MM.1S (cell line): ENCODE measurements at regions not wholly inside any gene's neighbourhood (a gene's known extent, or its start where the extent isn't known, plus 50 kb on each side); places are given as distances from the start of the nearest gene placed in this dataset.

Experiments used
- DNase-seq: peaks from one replicate; pipeline ENCODE4 v3.0.0-alpha.2; 2015
- H2AFZ ChIP-seq: fragments of 300-600 bp; sonication (generic); 2 replicates; pipeline ENCODE4 v1.6.0; 2016; ENCODE audit warnings: antibody characterized with exemption, low read length
- H3F3A ChIP-seq: fragments of 300-600 bp; sonication (generic); 2 replicates; pipeline ENCODE4 v1.6.1; 2016; ENCODE audit warnings: mild to moderate bottlenecking, antibody characterized with exemption, low read length, moderate library complexity, mixed read lengths; ENCODE audit not compliant: insufficient read depth
- H3K27ac ChIP-seq: fragments of 300-600 bp; sonication (generic); 2 replicates; pipeline ENCODE4 v1.5.1; 2016; ENCODE audit warnings: mild to moderate bottlenecking, low read length
- H3K27me3 ChIP-seq: fragments of 300-600 bp; sonication (generic); replicated peaks from 2 replicates; pipeline ENCODE4 v1.6.0; 2016; ENCODE audit warnings: low read length; ENCODE audit not compliant: insufficient read depth
- H3K36me3 ChIP-seq: fragments of 300-600 bp; sonication (generic); replicated peaks from 2 replicates; pipeline ENCODE4 v1.6.1; 2016; ENCODE audit warnings: mild to moderate bottlenecking, low read length, mixed read lengths; ENCODE audit not compliant: insufficient read depth
- H3K4me1 ChIP-seq: fragments of 300-600 bp; sonication (generic); 2 replicates; pipeline ENCODE4 v1.6.1; 2016; ENCODE audit warnings: low read length, mixed read lengths
- H3K4me2 ChIP-seq: fragments of 300-600 bp; sonication (generic); 2 replicates; pipeline ENCODE4 v1.6.0; 2016; ENCODE audit warnings: low read depth, low read length
- H3K4me3 ChIP-seq: fragments of 300-600 bp; sonication (generic); 2 replicates; pipeline ENCODE4 v1.5.1; 2016; ENCODE audit warnings: low read length, mixed read lengths
- H3K79me2 ChIP-seq: fragments of 300-600 bp; sonication (generic); 2 replicates; pipeline ENCODE4 v1.6.1; 2016; ENCODE audit warnings: mixed run types, low read length, mixed read lengths
- H3K9ac ChIP-seq: fragments of 300-600 bp; sonication (generic); 2 replicates; pipeline ENCODE4 v1.6.1; 2016; ENCODE audit warnings: low read length, mixed read lengths
- H3K9me2 ChIP-seq: fragments of 300-600 bp; sonication (generic); replicated peaks from 2 replicates; pipeline ENCODE4 v1.6.1; 2016; ENCODE audit warnings: mild to moderate bottlenecking, low read length, mixed read lengths; ENCODE audit not compliant: insufficient read depth
- H3K9me3 ChIP-seq: fragments of 300-600 bp; sonication (generic); replicated peaks from 2 replicates; pipeline ENCODE4 v1.6.1; 2016; ENCODE audit warnings: mild to moderate bottlenecking, low read length, mixed read lengths; ENCODE audit not compliant: insufficient read depth
- H4K20me1 ChIP-seq: fragments of 300-600 bp; sonication (generic); 2 replicates; pipeline ENCODE4 v1.6.1; 2016; ENCODE audit warnings: mild to moderate bottlenecking, low read length, moderate library complexity, mixed read lengths; ENCODE audit not compliant: insufficient read depth
- CTCF ChIP-seq: fragments of 300-600 bp; sonication (generic); IDR thresholded peaks from 2 replicates; pipeline ENCODE4 v1.5.1; 2016; ENCODE audit warnings: antibody characterized with exemption, low read length, mixed read lengths
- EZH2 ChIP-seq: fragments of 300-600 bp; sonication (generic); optimal IDR thresholded peaks from 2 replicates; pipeline ENCODE3; 2017; ENCODE audit warnings: low read depth, mild to moderate bottlenecking, antibody characterized with exemption, low read length, mixed read lengths
- EZH2phosphoT487 ChIP-seq: fragments of 300-600 bp; sonication (generic); IDR thresholded peaks from 2 replicates; pipeline ENCODE4 v1.6.1; 2018; ENCODE audit warnings: antibody characterized with exemption, low read length

GRCh38 chr3:110815008-110815583 lies 256.5 kb upstream of the NECTIN3 start:
- DNase-seq = no peak
- H3K79me2 ChIP-seq = no peaks in the 10 kb centered on the region
- no peaks in the 10 kb centered on the region for H3K9me3 ChIP-seq
- 0 out of 2 replicates have a peak overlapping the region, but pooled peaks have one; percentile 8 for H3K4me2 ChIP-seq
- H3K9me2 ChIP-seq = no peaks in the 10 kb centered on the region
- H3K27me3 ChIP-seq = no peaks in the 10 kb centered on the region
- H2AFZ ChIP-seq = no peak overlapping the region
- H3K9ac ChIP-seq = no peak overlapping the region
- no peak overlapping the region for H3K27ac ChIP-seq
- no peaks in the 10 kb centered on the region for H4K20me1 ChIP-seq
- TF ChIP-seq CTCF = no peak
- no peak for TF ChIP-seq EZH2phosphoT487
- no peak for TF ChIP-seq EZH2
- H3F3A ChIP-seq = peaks cover 11% of the 10 kb centered on the region
- peaks cover 22% of the 10 kb centered on the region for H3K4me1 ChIP-seq
- H3K36me3 ChIP-seq = no peaks in the 10 kb centered on the region
- H3K4me3 ChIP-seq = no peak overlapping the region

GRCh38 chr3:110816008-110816407 lies 255.6 kb upstream of the NECTIN3 start:
- Histone ChIP-seq H3K27ac (no peak overlapping the region; the same call in 1 of the 2 replicates), H2AFZ (no peak overlapping the region), H3K79me2 (no peaks in the 10 kb centered on the region), H3F3A (peaks cover 11% of the 10 kb centered on the region), H3K9ac (no peak overlapping the region), H3K27me3 (no peaks in the 10 kb centered on the region), H4K20me1 (no peaks in the 10 kb centered on the region), H3K4me2 (peak overlapping the region; percentile 45; the same call in 1 of the 2 replicates), H3K9me2 (no peaks in the 10 kb centered on the region), H3K9me3 (no peaks in the 10 kb centered on the region), H3K4me1 (peaks cover 22% of the 10 kb centered on the region), H3K36me3 (no peaks in the 10 kb centered on the region), H3K4me3 (no peak overlapping the region)
- TF ChIP-seq CTCF = no peak
- TF ChIP-seq EZH2phosphoT487 = no peak
- no peak for TF ChIP-seq EZH2
- DNase-seq = peak; percentile 41

DNA sequence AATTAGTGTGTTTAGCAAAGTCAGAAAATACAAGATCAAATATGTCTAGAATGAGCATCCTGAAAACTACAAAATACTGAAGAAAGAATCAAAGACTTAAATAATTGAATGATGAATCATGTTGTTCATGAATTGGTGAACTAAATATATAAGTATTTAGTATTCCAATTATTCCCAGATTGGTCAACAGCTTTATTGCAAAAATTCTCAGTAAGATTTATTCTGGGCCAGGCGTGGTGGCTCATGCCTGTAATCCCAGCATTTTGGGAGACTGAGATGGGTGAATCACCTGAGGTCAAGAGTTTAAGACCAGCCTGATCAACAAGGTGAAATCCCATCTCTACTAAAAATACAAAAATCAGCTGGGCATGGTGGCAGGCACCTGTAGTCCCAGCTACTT lies 250.0 kb upstream of the NECTIN3 start:
- no peaks in the 10 kb centered on the region for H3K36me3 ChIP-seq
- TF ChIP-seq EZH2phosphoT487 = no peak
- TF ChIP-seq EZH2 = no peak
- no peak for TF ChIP-seq CTCF
- H3K27ac ChIP-seq = no peak overlapping the region
- no peaks in the 10 kb centered on the region for H3K79me2 ChIP-seq
- no peaks in the 10 kb centered on the region for H3K4me1 ChIP-seq
- DNase-seq = no peak
- H4K20me1 ChIP-seq = no peaks in the 10 kb centered on the region
- H3K9me3 ChIP-seq = no peaks in the 10 kb centered on the region
- no peak overlapping the region for H3K4me2 ChIP-seq
- H3K4me3 ChIP-seq = no peak overlapping the region
- H3F3A ChIP-seq = no peaks in the 10 kb centered on the region
- H3K27me3 ChIP-seq = no peaks in the 10 kb centered on the region
- H2AFZ ChIP-seq = no peak overlapping the region
- no peak overlapping the region for H3K9ac ChIP-seq
- no peaks in the 10 kb centered on the region for H3K9me2 ChIP-seq
